ENCODE measurements at regions not wholly inside any gene's neighbourhood (a gene's known extent, or its start where the extent isn't known, plus 50 kb on each side); places are given as distances from the start of the nearest gene placed in this dataset.
"Not testable (repeated sequence)": the region's sequence is repeated elsewhere in the genome, so short reads cannot be mapped to it uniquely, and the experiment has no call there.

DNA sequence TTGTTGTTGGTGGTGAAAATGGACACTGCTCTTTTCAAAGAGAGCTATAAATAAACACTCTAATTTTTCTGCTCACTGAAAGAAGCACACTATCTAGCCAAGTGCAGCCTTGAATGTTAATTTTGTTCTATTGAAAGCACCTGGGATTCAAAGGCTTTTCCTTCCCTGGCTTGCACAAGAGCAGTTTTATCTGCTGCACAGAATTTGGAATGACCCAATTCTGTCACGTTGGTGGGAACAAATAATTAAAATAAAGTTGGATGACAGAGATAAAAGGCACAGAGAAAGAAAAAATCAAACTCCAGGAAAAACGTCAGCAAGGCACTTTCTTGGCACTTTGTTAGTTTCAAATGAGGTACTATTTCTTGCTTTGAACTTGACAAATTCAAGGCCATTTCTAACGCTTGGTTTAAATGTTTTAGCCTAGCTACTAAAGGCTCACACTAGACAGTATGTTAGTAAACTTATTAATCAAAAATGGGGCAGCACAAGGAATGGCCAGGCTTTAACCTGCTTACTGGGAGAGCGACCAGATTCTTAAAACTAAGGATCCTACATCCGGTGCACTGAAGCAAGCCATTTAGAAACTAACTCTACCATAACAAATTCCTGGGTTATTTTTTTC, 145.5 kb upstream of the ARG1 start:
- intact Hi-C loops (cut with micrococcal nuclease): no loop called here

- intact Hi-C loops (cut with micrococcal nuclease): no loop called here
These were observed 142.5 kb upstream of the ARG1 start for GRCh38 chr6:131430531-131430930.

- intact Hi-C loops (cut with micrococcal nuclease): no loop called here
These were observed 141.3 kb upstream of the ARG1 start for GRCh38 chr6:131431718-131432117.

DNA sequence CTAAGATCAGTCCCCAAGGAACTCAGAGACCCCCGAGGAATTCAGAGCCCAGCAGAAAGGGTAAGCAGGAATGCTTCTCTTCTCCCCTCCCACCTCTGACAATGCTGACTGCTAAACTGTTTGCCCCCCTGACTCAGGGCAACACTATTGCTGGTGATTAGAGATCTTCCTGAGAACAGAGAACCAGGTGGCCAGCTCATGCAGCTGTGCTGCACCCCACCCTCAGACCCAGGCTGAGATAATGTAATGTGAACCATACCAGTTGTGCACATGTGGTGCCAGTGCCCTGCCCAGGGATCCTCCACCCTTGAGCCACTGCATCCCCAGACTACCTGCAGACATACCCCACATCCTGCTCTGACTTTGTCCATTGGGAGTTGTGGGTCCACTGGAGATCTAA, 139.1 kb upstream of the ARG1 start:
- intact Hi-C loops (cut with micrococcal nuclease): no loop called here

- intact Hi-C loops (cut with micrococcal nuclease): no loop called here
These were observed 136.7 kb upstream of the ARG1 start for GRCh38 chr6:131436358-131436757.

DNA sequence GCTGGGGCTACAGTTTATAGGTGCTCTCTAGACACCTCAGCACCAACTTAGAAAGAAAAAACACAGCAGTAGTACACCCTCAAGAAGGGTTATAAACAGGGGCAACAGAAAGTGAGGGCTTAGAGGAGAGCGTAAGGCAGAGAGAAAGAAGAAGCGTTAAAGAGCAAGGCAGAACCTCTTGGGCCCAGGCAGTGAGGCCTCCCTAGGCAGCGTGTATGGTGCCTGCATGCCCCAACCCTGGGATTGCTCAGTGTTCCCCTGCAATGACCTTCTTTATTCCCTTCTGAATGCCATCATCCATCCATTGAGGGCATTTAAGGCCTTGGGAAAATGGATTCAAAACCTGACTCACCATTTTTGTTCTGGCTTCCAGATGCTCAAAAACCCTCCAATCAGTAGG, 130.0 kb upstream of the ARG1 start:
- intact Hi-C loops (cut with micrococcal nuclease): loop anchor here (1.0 to 10.0 kb wide), 8 partner anchors 8 to 1066 kb away; partner anchors contain the start of genes AKAP7 and MED23

- intact Hi-C loops (cut with micrococcal nuclease): loop anchor here (1.0 to 10.0 kb wide), 8 partner anchors 8 to 1066 kb away; partner anchors contain the start of genes AKAP7 and MED23
These were observed 129.5 kb upstream of the ARG1 start for GRCh38 chr6:131443514-131443913.

DNA sequence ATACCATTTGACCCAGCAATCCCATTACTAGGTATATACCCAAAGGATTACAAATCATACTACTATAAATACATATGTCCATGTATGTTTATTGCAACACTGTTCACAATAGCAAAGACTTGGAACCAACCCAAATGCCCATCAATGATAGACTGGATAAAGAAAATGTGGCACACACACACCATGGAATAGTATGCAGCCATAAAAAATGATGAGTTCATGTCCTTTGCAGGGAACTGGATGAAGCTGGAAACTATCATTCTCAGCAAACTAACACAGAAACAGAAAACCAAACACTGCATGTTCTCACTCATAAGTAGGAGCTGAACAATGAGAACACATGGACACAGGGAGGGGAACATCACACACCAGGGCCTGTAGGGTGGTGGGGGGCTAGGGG, 127.7 kb upstream of the ARG1 start:
- intact Hi-C loops (cut with micrococcal nuclease): loop anchor here (10.0 kb wide), 1 partner anchor 561 kb away; no protein-coding TSS in a partner anchor

GRCh38 chr6:131450861-131451260, 122.2 kb upstream of the ARG1 start:
- intact Hi-C loops (cut with micrococcal nuclease): loop anchor here (1.0 to 5.0 kb wide), 2 partner anchors 8 to 389 kb away; partner anchors contain the start of gene EPB41L2

DNA sequence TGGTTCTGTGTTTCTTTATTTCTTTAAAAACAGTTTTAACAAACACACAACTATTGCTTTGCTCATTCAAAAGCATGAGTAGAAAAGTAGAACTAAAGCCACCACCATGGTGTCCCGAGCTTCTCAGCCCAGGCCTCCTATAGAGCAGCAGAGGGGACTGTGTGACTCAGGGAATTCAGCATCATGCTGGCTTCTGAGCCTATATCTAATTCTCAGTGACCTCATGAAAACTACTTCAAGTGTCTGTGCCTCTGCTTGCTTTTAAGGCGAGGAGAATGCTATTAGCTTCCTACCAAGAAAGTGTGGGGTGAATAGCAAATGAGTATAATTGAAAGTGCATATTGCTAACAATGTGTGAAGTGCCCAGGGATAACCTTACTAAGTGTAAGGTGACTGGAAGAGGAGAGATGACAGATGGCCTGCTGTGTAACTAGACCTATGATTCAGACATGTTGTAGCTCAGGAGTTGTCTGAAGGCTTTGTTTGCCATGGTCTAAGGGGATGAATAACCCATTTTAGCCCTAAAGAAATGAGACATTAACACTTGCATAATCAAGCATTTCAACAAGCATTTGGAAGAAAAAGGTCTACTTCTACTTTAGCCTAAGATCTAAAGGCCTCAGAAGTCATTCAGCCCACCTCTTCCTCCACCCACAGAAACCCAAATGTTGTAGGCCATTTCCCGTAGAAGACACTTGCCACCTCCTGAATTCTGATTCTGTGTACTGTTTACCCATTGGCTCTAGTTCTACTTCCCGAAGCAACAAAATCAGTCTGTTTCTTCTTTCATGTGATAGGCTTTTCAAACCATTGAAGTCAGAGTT, 121.5 kb upstream of the ARG1 start:
- intact Hi-C loops (cut with micrococcal nuclease): loop anchor here (1.0 to 5.0 kb wide), 2 partner anchors 8 to 389 kb away; partner anchors contain the start of gene EPB41L2

GRCh38 chr6:131453803-131454202, 119.2 kb upstream of the ARG1 start:
- intact Hi-C loops (cut with micrococcal nuclease): loop anchor here (5.0 kb wide), 1 partner anchor 392 kb away; the partner anchor contains the start of gene EPB41L2

DNA sequence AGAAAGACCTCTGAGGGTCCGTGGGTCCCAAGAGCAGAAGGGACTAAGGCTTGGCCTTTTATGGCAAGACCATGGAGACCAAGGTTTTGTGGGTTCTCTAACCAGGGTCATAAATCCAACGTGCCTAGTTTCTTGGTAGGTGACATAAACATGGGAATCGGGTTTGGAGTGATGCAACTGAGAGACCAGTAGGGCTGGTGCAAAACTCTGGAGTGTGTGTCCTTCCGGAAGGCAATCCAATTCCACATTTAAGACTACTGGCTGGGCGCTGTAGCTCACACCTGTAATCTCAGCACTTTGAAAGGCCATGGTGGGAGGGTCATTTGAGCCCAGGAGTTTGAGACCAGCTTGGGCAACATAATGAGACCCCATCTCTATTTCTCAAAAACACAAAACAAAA, 116.5 kb upstream of the ARG1 start:
- intact Hi-C loops (cut with micrococcal nuclease): no loop called here

GRCh38 chr6:131459005-131459404, 114.0 kb upstream of the ARG1 start:
- intact Hi-C loops (cut with micrococcal nuclease): no loop called here

DNA sequence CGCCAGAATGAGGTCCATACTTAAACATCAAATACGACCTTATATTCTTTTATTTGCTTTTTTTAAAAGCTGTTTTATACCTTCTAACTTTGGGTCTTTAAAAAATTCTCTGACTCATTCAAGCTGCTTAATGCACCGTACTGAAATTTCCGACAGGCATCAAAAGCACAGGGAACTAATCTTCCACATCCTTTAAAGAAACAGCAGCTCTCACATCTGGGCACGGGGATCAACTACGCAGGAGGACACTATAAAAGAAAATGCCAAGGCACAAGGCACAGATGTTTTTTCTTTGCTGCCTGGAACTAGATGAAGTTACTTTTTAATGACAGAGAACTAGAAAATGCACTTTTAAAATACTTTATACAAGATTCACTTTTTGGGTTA, 112.4 kb upstream of the ARG1 start:
- intact Hi-C loops (cut with micrococcal nuclease): loop anchor here (1.0 kb wide), 1 partner anchor 261 kb away; no protein-coding TSS in a partner anchor

GRCh38 chr6:131469130-131469529, 103.9 kb upstream of the ARG1 start:
- intact Hi-C loops (cut with micrococcal nuclease): no loop called here

- intact Hi-C loops (cut with micrococcal nuclease): no loop called here
These were observed 102.5 kb upstream of the ARG1 start for GRCh38 chr6:131470534-131470933.

- intact Hi-C loops (cut with micrococcal nuclease): no loop called here
These were observed 101.7 kb upstream of the ARG1 start for GRCh38 chr6:131471331-131471730.

- intact Hi-C loops (cut with micrococcal nuclease): not testable (repeated sequence)
These were observed 99.7 kb upstream of the ARG1 start for GRCh38 chr6:131473303-131473702.

DNA sequence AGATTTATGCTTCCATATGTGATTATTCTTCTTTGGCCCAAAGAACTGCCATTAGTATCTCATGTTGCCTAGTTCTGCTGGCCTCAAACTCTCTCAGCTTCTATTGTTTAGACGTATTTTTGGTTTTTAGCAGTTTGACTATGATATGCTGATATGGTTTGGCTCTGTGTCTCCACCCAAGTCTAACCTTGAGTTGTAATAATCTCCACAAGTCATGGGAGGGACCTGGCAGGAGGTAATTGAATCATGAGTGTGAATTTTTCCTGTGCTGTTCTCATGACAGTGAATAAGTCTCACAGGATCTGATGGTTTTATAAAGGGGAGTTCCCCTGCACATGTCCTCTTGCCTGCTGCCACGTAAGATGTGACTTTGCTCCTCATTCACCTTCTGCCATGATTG, 96.7 kb upstream of the ARG1 start:
- intact Hi-C loops (cut with micrococcal nuclease): no loop called here

DNA sequence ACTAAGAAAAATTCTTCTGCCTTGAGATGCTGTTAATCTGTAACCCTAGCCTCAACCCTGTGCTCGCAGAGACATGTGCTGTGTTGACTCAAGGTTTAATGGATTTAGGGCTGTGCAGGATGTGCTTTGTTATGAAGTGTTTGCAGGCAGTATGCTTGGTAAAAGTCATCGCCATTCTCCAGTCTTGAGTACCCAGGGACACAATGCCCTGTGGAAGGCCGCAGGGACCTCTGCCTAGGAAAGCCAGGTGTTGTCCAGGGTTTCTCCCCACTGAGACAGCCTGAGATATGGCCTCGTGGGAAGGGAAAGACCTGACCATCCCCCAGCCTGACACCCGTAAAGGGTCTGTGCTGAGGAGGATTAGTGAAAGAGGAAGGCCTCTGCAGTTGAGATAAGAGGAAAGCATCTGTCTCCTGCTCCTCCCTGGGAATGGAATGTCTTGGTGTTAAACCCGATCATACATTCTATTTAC, 94.2 kb upstream of the ARG1 start:
- intact Hi-C loops (cut with micrococcal nuclease): not testable (repeated sequence)

- intact Hi-C loops (cut with micrococcal nuclease): no loop called here
These were observed 86.4 kb upstream of the ARG1 start for GRCh38 chr6:131486608-131487007.

- intact Hi-C loops (cut with micrococcal nuclease): no loop called here
These were observed 84.2 kb upstream of the ARG1 start for GRCh38 chr6:131488780-131489179.

Data from T-helper 1 cell treated with Interleukin-12 subunit alpha and Interleukin-12 subunit beta and Interleukin-4 antibody, amounts not matched to agents 30 ng/mL and 1 ng/mL, for 36 hours (primary cell).